ENCODE measurements at regions not wholly inside any gene's neighbourhood (a gene's known extent, or its start where the extent isn't known, plus 50 kb on each side); places are given as distances from the start of the nearest gene placed in this dataset.
"Not testable (repeated sequence)": the region's sequence is repeated elsewhere in the genome, so short reads cannot be mapped to it uniquely, and the experiment has no call there.

GRCh38 chr4:109378511-109378910 is 55.1 kb upstream of the SEC24B start:
- no peak for DNase-seq (ENCODE audit: low read depth)

- DNase-seq (ENCODE audit: low read depth): no peak
These were observed 55.5 kb upstream of the SEC24B start for GRCh38 chr4:109378076-109378475.

GRCh38 chr4:109375778-109376414 is 57.7 kb upstream of the SEC24B start:
- no peak for DNase-seq (ENCODE audit: low read depth)

GRCh38 chr4:109368661-109369060 is 65.0 kb upstream of the SEC24B start:
- peak; percentile 96 for DNase-seq (ENCODE audit: low read depth)

- no peak for DNase-seq (ENCODE audit: low read depth)
These were observed 63.5 kb upstream of the COL25A1 start for GRCh38 chr4:109365939-109366338.

- DNase-seq (ENCODE audit: low read depth): not testable (repeated sequence)
These were observed 62.8 kb upstream of the COL25A1 start for GRCh38 chr4:109365297-109365696.

- peak; percentile 5 for DNase-seq (ENCODE audit: low read depth)
These were observed 56.7 kb upstream of the COL25A1 start for GRCh38 chr4:109359040-109359646.

- no peak for DNase-seq (ENCODE audit: low read depth)
These were observed 53.4 kb upstream of the COL25A1 start for GRCh38 chr4:109355835-109356234.

- no peak for DNase-seq (ENCODE audit: low read depth)
These were observed 50.5 kb upstream of the COL25A1 start for GRCh38 chr4:109352941-109353340.
